Endothelial cell (in vitro differentiated cells): ENCODE measurements at regions not wholly inside any gene's neighbourhood (a gene's known extent, or its start where the extent isn't known, plus 50 kb on each side); places are given as distances from the start of the nearest gene placed in this dataset.

Experiments
- DNase-seq: peaks from one replicate; pipeline ENCODE4 v3.0.0; 2021; ENCODE audit warnings: low spot score
- H3K27ac Mint-ChIP-seq: one replicate; pipeline ENCODE4 v1.8.0; 2021; ENCODE audit warnings: mixed read lengths, inconsistent platforms; ENCODE audit not compliant: unreplicated experiment
- H3K27me3 Mint-ChIP-seq: one replicate; pipeline ENCODE4 v1.8.0; 2021; ENCODE audit warnings: mild to moderate bottlenecking, moderate library complexity, mixed read lengths, inconsistent platforms; ENCODE audit not compliant: unreplicated experiment
- H3K36me3 Mint-ChIP-seq: one replicate; pipeline ENCODE4 v1.8.0; 2021; ENCODE audit warnings: mild to moderate bottlenecking, low read depth, mixed read lengths, inconsistent platforms; ENCODE audit not compliant: unreplicated experiment
- H3K4me1 Mint-ChIP-seq: one replicate; pipeline ENCODE4 v1.8.0; 2021; ENCODE audit warnings: mild to moderate bottlenecking, mixed read lengths, inconsistent platforms; ENCODE audit not compliant: unreplicated experiment
- H3K4me3 Mint-ChIP-seq: one replicate; pipeline ENCODE4 v1.8.0; 2021; ENCODE audit warnings: mild to moderate bottlenecking, mixed read lengths, inconsistent platforms; ENCODE audit not compliant: unreplicated experiment
- H3K9me3 Mint-ChIP-seq: one replicate; pipeline ENCODE4 v1.8.0; 2021; ENCODE audit warnings: mixed read lengths, inconsistent platforms; ENCODE audit not compliant: unreplicated experiment
- TF ChIP-seq, protein P1 (sequence below): fragments of 200-600 bp; sonication (generic); IDR thresholded peaks from one replicate; pipeline ENCODE4 v1.5.0; 2021; ENCODE audit warnings: antibody characterized with exemption; ENCODE audit not compliant: unreplicated experiment

DNA sequence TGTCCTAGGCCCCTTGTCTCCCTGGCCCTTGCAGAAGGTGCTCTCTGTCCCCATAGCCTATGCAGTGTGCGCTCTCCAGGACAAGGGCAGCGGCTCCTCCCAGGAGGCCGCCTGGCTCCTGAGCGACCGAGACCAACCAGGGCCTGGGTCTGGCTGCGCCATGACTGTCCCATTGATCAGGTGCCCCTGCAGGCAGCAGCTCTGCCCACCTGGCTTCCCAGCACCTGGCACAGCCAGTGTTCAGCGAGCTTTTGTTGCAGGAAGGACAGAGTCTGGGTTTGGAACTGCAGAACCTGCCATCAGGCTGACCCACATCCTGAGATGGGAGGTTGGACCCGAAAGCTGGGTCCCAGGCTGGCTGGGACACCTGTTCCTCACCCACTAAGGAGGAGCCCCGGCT is 1001.1 kb downstream of the BRD1 start:
- TF ChIP-seq, protein P1, sequence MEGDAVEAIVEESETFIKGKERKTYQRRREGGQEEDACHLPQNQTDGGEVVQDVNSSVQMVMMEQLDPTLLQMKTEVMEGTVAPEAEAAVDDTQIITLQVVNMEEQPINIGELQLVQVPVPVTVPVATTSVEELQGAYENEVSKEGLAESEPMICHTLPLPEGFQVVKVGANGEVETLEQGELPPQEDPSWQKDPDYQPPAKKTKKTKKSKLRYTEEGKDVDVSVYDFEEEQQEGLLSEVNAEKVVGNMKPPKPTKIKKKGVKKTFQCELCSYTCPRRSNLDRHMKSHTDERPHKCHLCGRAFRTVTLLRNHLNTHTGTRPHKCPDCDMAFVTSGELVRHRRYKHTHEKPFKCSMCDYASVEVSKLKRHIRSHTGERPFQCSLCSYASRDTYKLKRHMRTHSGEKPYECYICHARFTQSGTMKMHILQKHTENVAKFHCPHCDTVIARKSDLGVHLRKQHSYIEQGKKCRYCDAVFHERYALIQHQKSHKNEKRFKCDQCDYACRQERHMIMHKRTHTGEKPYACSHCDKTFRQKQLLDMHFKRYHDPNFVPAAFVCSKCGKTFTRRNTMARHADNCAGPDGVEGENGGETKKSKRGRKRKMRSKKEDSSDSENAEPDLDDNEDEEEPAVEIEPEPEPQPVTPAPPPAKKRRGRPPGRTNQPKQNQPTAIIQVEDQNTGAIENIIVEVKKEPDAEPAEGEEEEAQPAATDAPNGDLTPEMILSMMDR, result no peak
- Mint-ChIP-seq H3K9me3 (no peaks in the 10 kb centered on the region), H3K36me3 (no peaks in the 10 kb centered on the region), H3K4me3 (no peak overlapping the region), H3K27me3 (peaks cover 3% of the 10 kb centered on the region), H3K4me1 (no peaks in the 10 kb centered on the region), H3K27ac (no peak overlapping the region)
- no peak for DNase-seq

DNA sequence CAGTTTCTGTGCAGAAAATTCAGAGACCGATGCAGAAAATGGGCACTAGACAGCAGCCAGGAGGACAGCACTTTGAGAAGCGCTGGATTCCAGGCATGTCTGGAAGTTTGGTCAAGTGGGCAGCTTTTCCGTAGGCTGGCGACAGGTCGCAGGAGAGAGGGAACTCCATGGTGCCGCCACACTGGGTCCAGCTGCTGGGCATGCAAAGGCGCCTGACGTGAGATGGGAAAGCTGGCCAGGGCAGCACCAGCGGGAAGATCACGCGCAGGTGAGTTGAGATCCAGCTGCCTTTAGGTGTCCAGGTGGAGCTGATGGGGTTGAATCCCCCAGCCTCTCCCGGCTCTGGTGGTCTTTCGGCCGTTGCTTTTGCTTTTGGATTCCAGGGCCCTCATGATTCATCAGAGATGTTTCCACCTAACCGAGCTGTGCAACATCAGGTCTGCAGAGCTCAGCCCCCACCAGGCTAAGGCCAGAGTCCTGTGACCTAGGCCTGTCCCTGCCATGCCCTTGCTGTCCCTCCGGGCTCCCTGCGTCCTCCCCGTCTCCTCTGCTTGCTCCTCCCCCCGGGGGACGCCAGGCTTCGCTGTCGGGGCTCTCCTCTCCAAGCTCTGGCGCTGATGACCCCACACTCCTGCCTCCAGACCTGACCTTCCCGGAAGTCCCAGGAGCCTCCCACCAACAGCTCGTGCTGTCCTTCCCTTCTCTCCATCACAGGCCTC is 1001.7 kb downstream of the BRD1 start:
- no peaks in the 10 kb centered on the region for H3K36me3 Mint-ChIP-seq
- no peaks in the 10 kb centered on the region for H3K9me3 Mint-ChIP-seq
- TF ChIP-seq, protein P1, result no peak
- H3K27ac Mint-ChIP-seq, result no peak overlapping the region
- no peak overlapping the region for H3K4me3 Mint-ChIP-seq
- DNase-seq, result no peak
- H3K4me1 Mint-ChIP-seq, result no peaks in the 10 kb centered on the region
- peaks cover 3% of the 10 kb centered on the region for H3K27me3 Mint-ChIP-seq

DNA sequence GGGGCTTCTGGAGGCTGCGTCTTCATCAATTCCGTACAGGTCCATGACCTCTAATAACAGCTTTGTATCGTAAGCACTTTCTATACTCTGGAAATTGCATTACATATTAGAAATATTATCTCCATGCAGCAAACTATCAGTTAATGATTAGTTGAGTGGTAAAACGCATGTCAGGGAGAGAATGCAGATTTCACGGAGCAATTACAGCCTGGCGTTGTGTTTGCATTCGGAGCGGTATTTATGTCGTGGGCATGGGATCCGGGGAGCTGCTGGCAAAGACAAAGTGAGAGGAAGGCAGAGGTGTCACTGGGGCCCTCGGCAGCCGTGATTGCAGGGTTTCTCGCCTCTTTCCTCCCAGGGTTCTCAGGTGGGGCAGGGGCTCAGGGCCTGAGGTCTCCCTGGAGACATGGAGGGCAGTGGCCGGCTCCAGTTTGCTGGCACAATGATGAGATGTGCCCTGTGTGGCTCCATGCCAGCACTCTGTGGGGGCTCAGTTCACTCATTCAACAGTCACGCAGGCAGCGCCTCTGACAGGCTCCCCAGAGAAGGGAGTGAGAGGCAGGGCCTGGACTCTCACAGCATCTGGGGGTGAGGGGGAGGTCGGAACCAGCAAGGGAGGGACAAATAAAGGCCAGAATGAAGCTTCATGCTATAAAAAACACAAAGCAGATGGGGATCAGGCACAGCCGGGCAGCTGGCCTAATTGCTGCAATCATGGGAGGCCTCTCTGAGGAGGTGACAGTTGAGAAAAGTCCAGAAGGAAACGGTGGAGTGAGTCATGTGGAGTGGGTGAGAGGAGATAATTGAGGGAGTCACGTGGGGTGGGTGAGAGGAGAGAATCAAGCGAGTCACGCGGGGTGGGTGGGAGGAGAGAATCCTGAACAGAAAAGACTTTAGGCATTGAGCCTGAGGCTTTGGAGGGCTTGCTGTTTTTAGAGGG is 1002.7 kb downstream of the BRD1 start:
- no peaks in the 10 kb centered on the region for H3K4me1 Mint-ChIP-seq
- H3K27me3 Mint-ChIP-seq, result peaks cover 3% of the 10 kb centered on the region
- no peak overlapping the region for H3K4me3 Mint-ChIP-seq
- DNase-seq, result no peak
- H3K9me3 Mint-ChIP-seq, result no peaks in the 10 kb centered on the region
- TF ChIP-seq, protein P1, result no peak
- no peaks in the 10 kb centered on the region for H3K36me3 Mint-ChIP-seq
- H3K27ac Mint-ChIP-seq, result no peak overlapping the region

DNA sequence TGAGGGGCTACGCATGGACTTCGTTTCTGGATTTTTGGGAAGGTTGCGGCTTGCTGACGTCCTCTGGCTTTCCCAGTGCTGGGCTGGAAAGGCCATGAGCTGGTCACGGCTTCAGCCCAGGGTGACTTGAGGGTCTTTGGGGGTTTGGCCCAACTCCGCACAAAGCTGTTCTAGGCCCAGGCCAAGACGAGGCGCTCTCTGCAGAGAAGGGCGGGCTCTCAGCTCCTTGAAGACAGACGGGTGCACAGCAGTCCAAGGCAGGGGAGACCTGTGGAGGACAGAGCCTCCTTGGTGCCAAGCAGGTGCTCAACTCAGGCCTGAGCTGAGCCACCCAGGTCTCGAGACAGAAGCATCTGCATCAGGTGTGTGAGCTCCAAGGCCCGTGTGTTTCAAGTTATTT is 1003.7 kb downstream of the BRD1 start:
- H3K36me3 Mint-ChIP-seq, result no peaks in the 10 kb centered on the region
- H3K27ac Mint-ChIP-seq, result no peak overlapping the region
- peaks cover 3% of the 10 kb centered on the region for H3K27me3 Mint-ChIP-seq
- H3K4me1 Mint-ChIP-seq, result no peaks in the 10 kb centered on the region
- H3K9me3 Mint-ChIP-seq, result no peaks in the 10 kb centered on the region
- H3K4me3 Mint-ChIP-seq, result no peak overlapping the region
- DNase-seq, result no peak
- TF ChIP-seq, protein P1, result no peak
